ENCODE measurements at regions not wholly inside any gene's neighbourhood (a gene's known extent, or its start where the extent isn't known, plus 50 kb on each side); places are given as distances from the start of the nearest gene placed in this dataset.

- H3K27me3 ChIP-seq (ENCODE audit: insufficient read depth, low read length) = no peaks in the 10 kb centered on the region
- CTCF ChIA-PET = no interaction called here
- no peak overlapping the region for H3K27ac ChIP-seq (ENCODE audit: low read depth, low read length)
- peaks cover 0 to 3% of the 10 kb centered on the region in 2 experiments; a peak in 1 of 4 replicates for H3K4me1 ChIP-seq (ENCODE audit: control insufficient read depth in 1 of 2, insufficient read depth in 2 of 2, low read length in 2 of 2)
- H3K9ac ChIP-seq (ENCODE audit: low read length) = no peak overlapping the region
- intact Hi-C loops (cut with micrococcal nuclease) = no loop called here
- no TSS peak for BruUV-seq (replicated peaks)
- H4K20me1 ChIP-seq (ENCODE audit: insufficient read depth) = no peaks in the 10 kb centered on the region
- no peaks in the 10 kb centered on the region for H3K9me3 ChIP-seq (ENCODE audit: control insufficient read depth in 1 of 2, insufficient read depth in 1 of 2, low read depth in 1 of 2, low read length in 2 of 2)
- POLR2A ChIA-PET = no interaction called here
- H2AFZ ChIP-seq (ENCODE audit: low read depth, low read length, poor library complexity, severe bottlenecking) = no peak overlapping the region
- no peak for ATAC-seq
- no peak overlapping the region for H3K4me3 ChIP-seq (replicated peaks in 1 of 2; ENCODE audit: low read depth in 1 of 2, low read length in 2 of 2)
- no peaks in the 10 kb centered on the region for H3K36me3 ChIP-seq (ENCODE audit: control insufficient read depth in 1 of 2, insufficient read depth in 2 of 2, low read length in 2 of 2)
- TF ChIP-seq FOSL1 (IDR thresholded peaks at IDR 0.05; ENCODE audit: low read depth) (no peak), EGR1 (IDR thresholded peaks at IDR 0.05; ENCODE audit: low read depth) (no peak), ELF1 (IDR thresholded peaks at IDR 0.05; ENCODE audit: borderline replicate concordance, low read depth) (no peak), SP1 (IDR thresholded peaks at IDR 0.05; ENCODE audit: low read depth) (no peak), POLR2AphosphoS5 (IDR thresholded peaks at IDR 0.05; ENCODE audit: low read depth, low read length) (no peak), CTCF (IDR thresholded peaks at IDR 0.05 in 2 of 3, conservative IDR thresholded peaks at IDR 0.05 in 1 of 3; ENCODE audit: borderline replicate concordance in 1 of 3, insufficient read depth in 1 of 3, low read depth in 2 of 3, low read length in 2 of 3) (no peak), SRF (IDR thresholded peaks at IDR 0.05; ENCODE audit: low read depth) (no peak), EZH2phosphoT487 (IDR thresholded peaks at IDR 0.05; ENCODE audit: borderline replicate concordance) (no peak), ZFX (IDR thresholded peaks at IDR 0.05) (no peak), ZNF274 (IDR thresholded peaks at IDR 0.05; ENCODE audit: low read depth, low read length) (no peak), SIN3A (IDR thresholded peaks at IDR 0.05; ENCODE audit: low read depth) (no peak), ZBTB33 (IDR thresholded peaks at IDR 0.05; ENCODE audit: extremely low read depth, insufficient replicate concordance, low read length) (no peak), CBX3 (IDR thresholded peaks at IDR 0.05; ENCODE audit: low read depth) (no peak), CEBPB (IDR thresholded peaks at IDR 0.05; ENCODE audit: low read depth) (no peak), RAD21 (IDR thresholded peaks at IDR 0.05; ENCODE audit: low read depth) (no peak), JUND (IDR thresholded peaks at IDR 0.05) (no peak), POLR2A (IDR thresholded peaks at IDR 0.05; ENCODE audit: borderline replicate concordance, extremely low read depth, insufficient read depth, insufficient read length) (no peak), EZH2 (IDR thresholded peaks at IDR 0.05) (no peak)
- TF ChIP-seq, protein P1, sequence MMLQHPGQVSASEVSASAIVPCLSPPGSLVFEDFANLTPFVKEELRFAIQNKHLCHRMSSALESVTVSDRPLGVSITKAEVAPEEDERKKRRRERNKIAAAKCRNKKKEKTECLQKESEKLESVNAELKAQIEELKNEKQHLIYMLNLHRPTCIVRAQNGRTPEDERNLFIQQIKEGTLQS (IDR thresholded peaks at IDR 0.05) = no peak
- TF ChIP-seq, protein P2, sequence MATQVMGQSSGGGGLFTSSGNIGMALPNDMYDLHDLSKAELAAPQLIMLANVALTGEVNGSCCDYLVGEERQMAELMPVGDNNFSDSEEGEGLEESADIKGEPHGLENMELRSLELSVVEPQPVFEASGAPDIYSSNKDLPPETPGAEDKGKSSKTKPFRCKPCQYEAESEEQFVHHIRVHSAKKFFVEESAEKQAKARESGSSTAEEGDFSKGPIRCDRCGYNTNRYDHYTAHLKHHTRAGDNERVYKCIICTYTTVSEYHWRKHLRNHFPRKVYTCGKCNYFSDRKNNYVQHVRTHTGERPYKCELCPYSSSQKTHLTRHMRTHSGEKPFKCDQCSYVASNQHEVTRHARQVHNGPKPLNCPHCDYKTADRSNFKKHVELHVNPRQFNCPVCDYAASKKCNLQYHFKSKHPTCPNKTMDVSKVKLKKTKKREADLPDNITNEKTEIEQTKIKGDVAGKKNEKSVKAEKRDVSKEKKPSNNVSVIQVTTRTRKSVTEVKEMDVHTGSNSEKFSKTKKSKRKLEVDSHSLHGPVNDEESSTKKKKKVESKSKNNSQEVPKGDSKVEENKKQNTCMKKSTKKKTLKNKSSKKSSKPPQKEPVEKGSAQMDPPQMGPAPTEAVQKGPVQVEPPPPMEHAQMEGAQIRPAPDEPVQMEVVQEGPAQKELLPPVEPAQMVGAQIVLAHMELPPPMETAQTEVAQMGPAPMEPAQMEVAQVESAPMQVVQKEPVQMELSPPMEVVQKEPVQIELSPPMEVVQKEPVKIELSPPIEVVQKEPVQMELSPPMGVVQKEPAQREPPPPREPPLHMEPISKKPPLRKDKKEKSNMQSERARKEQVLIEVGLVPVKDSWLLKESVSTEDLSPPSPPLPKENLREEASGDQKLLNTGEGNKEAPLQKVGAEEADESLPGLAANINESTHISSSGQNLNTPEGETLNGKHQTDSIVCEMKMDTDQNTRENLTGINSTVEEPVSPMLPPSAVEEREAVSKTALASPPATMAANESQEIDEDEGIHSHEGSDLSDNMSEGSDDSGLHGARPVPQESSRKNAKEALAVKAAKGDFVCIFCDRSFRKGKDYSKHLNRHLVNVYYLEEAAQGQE (IDR thresholded peaks at IDR 0.05; ENCODE audit: low read depth) = no peak
- no peak overlapping the region for H3K4me2 ChIP-seq (ENCODE audit: low read length)
- H3K9me2 ChIP-seq (ENCODE audit: insufficient read depth) = no peaks in the 10 kb centered on the region
- RAD21 ChIA-PET (ENCODE audit: low non-redundant PET in 1 of 2, low total read pairs in 2 of 2, uncharacterized antibody in 2 of 2, unreplicated experiment in 2 of 2) = no interaction called here
- H3K79me2 ChIP-seq (ENCODE audit: insufficient read depth, low read length) = no peaks in the 10 kb centered on the region
- DNase-seq (ENCODE audit: low read depth, low spot score) = no peak
Observed at GRCh38 chr1:30635391-30635975, 87.9 kb downstream of the MATN1 start.

All from HCT116 (cell line).